Kidney epithelial cell (primary cell): ENCODE measurements at regions not wholly inside any gene's neighbourhood (a gene's known extent, or its start where the extent isn't known, plus 50 kb on each side); places are given as distances from the start of the nearest gene placed in this dataset.

ENCODE experiments used
- DNase-seq: peaks from one replicate; pipeline ENCODE4 v3.0.0-alpha.2; 2010; ENCODE audit warnings: low read depth
- H3K27me3 ChIP-seq: 2 replicates; pipeline ENCODE4 v1.6.0; 2011; ENCODE audit warnings: low read length; ENCODE audit not compliant: control insufficient read depth, insufficient read depth
- H3K36me3 ChIP-seq: 2 replicates; pipeline ENCODE4 v1.5.1; 2011; ENCODE audit warnings: low read length; ENCODE audit not compliant: control insufficient read depth, insufficient read depth
- H3K4me3 ChIP-seq: 2 replicates; pipeline ENCODE4 v1.5.1; 2011; ENCODE audit warnings: low read depth, mild to moderate bottlenecking, control low read depth, low read length
- TF ChIP-seq, protein P1 (sequence below): IDR thresholded peaks from 2 replicates; pipeline ENCODE4 v1.5.1; 2011; ENCODE audit warnings: mild to moderate bottlenecking, moderate library complexity, low read length, control low read depth, inconsistent platforms; ENCODE audit not compliant: insufficient read depth, poor library complexity, severe bottlenecking

DNA sequence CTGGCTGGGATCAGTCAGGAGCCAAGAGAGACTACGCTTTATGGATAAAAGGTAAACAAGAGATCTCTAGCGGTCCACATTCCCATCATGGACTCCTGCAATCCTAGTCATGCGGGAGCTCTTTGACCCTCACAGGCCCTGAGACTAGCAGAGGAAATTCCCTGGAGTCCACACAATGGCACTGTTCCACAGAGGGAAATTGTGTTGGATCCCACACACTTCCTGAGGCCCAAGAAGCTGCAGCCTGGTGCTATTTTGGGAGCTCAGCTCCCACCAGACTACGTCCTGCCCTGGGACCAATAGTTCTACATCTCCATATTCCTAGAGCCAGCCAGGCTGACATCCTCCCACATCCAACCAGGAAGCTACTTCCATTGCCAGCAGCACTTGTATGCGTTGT, 2358.4 kb downstream of the PCDH9 start:
- Histone ChIP-seq H3K27me3 (no peaks in the 10 kb centered on the region), H3K4me3 (no peak overlapping the region), H3K36me3 (no peaks in the 10 kb centered on the region)
- no peak for DNase-seq
- TF ChIP-seq, protein P1, sequence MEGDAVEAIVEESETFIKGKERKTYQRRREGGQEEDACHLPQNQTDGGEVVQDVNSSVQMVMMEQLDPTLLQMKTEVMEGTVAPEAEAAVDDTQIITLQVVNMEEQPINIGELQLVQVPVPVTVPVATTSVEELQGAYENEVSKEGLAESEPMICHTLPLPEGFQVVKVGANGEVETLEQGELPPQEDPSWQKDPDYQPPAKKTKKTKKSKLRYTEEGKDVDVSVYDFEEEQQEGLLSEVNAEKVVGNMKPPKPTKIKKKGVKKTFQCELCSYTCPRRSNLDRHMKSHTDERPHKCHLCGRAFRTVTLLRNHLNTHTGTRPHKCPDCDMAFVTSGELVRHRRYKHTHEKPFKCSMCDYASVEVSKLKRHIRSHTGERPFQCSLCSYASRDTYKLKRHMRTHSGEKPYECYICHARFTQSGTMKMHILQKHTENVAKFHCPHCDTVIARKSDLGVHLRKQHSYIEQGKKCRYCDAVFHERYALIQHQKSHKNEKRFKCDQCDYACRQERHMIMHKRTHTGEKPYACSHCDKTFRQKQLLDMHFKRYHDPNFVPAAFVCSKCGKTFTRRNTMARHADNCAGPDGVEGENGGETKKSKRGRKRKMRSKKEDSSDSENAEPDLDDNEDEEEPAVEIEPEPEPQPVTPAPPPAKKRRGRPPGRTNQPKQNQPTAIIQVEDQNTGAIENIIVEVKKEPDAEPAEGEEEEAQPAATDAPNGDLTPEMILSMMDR: no peak

DNA sequence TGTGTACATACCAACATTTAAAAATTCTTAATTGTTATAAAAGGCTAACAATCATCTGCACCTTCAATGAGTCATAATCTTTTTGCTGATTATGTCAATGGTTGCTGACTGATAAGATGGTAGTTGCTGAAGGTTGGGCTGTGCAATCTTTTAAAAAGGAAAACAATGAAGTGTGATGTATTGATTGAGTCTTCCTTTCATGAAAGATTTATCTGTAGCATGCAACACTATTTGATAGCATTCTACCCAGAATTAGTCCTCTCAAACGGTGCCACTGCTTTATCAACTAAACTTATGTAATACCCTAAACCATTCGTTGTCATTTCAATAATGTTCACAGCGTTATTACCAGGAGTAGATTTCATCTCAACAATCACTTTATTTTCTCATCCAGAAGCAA, 2360.6 kb downstream of the PCDH9 start:
- no peak for DNase-seq

DNA sequence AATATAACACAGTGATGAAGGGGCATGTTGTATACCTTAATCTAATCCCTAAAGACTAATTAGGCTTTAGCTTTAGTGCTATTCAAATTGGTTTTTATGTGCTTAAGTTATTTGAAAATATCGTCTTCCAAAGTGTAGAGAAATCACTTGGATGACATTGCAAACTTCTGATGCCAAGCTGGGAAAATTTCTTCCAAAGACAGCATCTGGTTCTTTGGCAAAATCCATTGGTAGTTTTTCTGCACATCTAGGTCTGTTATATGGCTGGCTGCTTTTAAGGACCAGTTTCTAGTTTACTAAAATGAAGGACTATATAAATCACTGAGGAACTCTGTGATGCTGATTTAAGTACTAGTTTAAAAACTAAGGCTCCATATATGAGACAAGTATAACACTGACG, 2362.3 kb downstream of the PCDH9 start:
- DNase-seq: no peak
- TF ChIP-seq, protein P1: no peak
- Histone ChIP-seq H3K36me3 (no peaks in the 10 kb centered on the region), H3K4me3 (no peak overlapping the region), H3K27me3 (no peaks in the 10 kb centered on the region)

More for the DNA sequence above, 2360.6 kb downstream of the PCDH9 start:
- TF ChIP-seq, protein P1: no peak
- Histone ChIP-seq H3K36me3 (no peaks in the 10 kb centered on the region), H3K27me3 (no peaks in the 10 kb centered on the region), H3K4me3 (no peak overlapping the region)

DNA sequence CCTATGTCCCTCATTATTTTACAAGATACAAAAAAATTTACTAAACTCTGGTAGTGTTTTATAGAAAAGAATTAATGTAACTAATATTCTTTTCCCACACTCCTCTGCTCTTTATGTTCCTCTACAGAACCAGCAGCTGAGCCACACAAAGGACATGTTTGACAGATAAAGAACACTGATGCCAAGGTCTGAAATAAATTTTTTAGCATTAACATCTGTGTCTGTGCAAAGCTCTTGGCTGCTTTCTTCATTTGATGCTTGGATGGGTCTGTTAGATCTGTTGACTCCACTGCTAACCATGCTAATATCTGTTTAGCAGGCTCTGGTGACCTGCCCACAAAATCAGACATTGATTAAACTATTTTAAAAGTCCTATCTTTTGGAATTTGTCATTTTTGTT, 2363.8 kb downstream of the PCDH9 start:
- no peak for DNase-seq
- Histone ChIP-seq H3K36me3 (no peaks in the 10 kb centered on the region), H3K4me3 (no peak overlapping the region), H3K27me3 (no peaks in the 10 kb centered on the region)
- TF ChIP-seq, protein P1: no peak

DNA sequence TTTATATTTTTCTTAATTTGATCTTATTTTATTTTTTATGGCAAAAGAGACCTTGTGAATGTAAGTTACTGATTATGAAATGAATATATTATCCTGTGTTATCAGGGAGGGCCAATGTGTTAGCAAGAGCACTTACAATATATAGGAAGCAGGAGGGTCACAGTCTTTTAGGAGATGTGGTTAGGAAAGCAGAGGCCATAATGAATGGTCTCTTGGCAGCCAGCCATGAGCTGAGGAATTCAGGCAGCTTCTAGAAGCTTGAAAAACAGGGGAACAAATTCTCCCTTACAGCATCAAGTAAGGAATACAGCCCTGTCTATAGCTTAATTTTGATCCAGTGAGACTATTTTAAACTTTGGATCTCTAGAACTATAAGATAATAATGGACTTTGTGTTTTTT, 2374.6 kb downstream of the PCDH9 start:
- no peak for DNase-seq
- TF ChIP-seq, protein P1: no peak
- H3K36me3 ChIP-seq: no peaks in the 10 kb centered on the region
- no peak overlapping the region for H3K4me3 ChIP-seq
- H3K27me3 ChIP-seq: no peaks in the 10 kb centered on the region

DNA sequence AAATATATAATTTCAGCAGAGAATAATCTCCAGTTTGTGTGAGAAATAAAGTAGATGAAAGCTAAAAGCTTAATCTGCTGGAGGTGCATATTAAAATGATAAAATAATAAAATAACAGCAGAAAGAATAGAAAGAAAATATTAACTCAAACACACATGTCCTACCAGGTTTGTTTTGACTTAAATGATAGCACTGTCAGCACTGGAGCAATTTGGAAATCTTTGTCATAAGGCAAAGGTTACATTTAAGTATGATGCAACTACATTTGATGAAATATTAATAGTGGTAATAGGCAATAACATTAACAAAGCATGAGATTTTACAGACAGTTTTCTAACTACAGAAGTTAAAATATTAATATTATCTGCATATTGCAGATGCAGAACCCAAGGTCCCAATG, 2380.1 kb downstream of the PCDH9 start:
- Histone ChIP-seq H3K4me3 (no peak overlapping the region), H3K27me3 (no peaks in the 10 kb centered on the region), H3K36me3 (no peaks in the 10 kb centered on the region)
- no peak for DNase-seq
- TF ChIP-seq, protein P1: no peak
